PC-3 (cell line): ENCODE measurements at regions not wholly inside any gene's neighbourhood (a gene's known extent, or its start where the extent isn't known, plus 50 kb on each side); places are given as distances from the start of the nearest gene placed in this dataset.
A peak's percentile ranks its signal among the peaks of the same experiment; 100 is the strongest.

ENCODE experiments used
- ATAC-seq: fragments of 200-7000 bp; cut with Tn5 transposase; 2 replicates; pipeline ENCODE4 v1.9.1; 2020; ENCODE audit warnings: mild to moderate bottlenecking, moderate library complexity
- BruUV-seq: library from RNA; stranded (reverse); fragments of 400-500 nt; replicated peaks from 2 replicates; lab custom pipeline; 2021; lab: Mats Ljungman, UMichigan
- CTCF ChIA-PET: fragments of 300-600 bp; sonication (Branson Sonifier 250); formaldehyde crosslinking; loops from one replicate; lab custom pipeline; 2022; ENCODE audit warnings: antibody characterized with exemption; lab: Charles Lee
- POLR2A ChIA-PET: fragments of 300-600 bp; sonication (Branson Sonifier 250); formaldehyde crosslinking; loops from one replicate; lab custom pipeline; 2022; ENCODE audit warnings: antibody characterized with exemption; ENCODE audit not compliant: unreplicated experiment; lab: Charles Lee
- DNase-seq: peaks from one replicate; pipeline ENCODE4 v3.0.0-alpha.2; 2015
- H2AFZ ChIP-seq: fragments of 300-600 bp; sonication (generic); 2 replicates; pipeline ENCODE4 v1.6.0; 2016; ENCODE audit warnings: antibody characterized with exemption, low read length
- H3F3A ChIP-seq: fragments of 300-600 bp; sonication (generic); one replicate; pipeline ENCODE4 v1.6.0; 2017; ENCODE audit warnings: antibody characterized with exemption, low read length, control low read depth, mild to moderate bottlenecking; ENCODE audit not compliant: unreplicated experiment
- H3K27ac ChIP-seq: fragments of 300-600 bp; sonication (generic); 2 replicates; pipeline ENCODE4 v1.5.1; 2016; ENCODE audit warnings: mild to moderate bottlenecking, low read length
- H3K27me3 ChIP-seq: fragments of 300-600 bp; sonication (generic); 2 replicates; pipeline ENCODE4 v1.6.1; 2016; ENCODE audit warnings: low read length, mixed read lengths
- H3K36me3 ChIP-seq: fragments of 300-600 bp; sonication (generic); 2 replicates; pipeline ENCODE4 v1.6.1; 2016; ENCODE audit warnings: low read depth, mixed run types, low read length, mixed read lengths
- H3K4me1 ChIP-seq: fragments of 300-600 bp; sonication (generic); 2 replicates; pipeline ENCODE4 v1.5.1; 2016; ENCODE audit warnings: low read length; ENCODE audit not compliant: insufficient read depth
- H3K4me2 ChIP-seq: fragments of 300-600 bp; sonication (generic); 2 replicates; pipeline ENCODE4 v1.6.0; 2016; ENCODE audit warnings: low read length
- H3K4me3 ChIP-seq: fragments of 300-600 bp; sonication (generic); 2 replicates; pipeline ENCODE4 v1.5.1; 2016; ENCODE audit warnings: mild to moderate bottlenecking, low read length, mixed read lengths
- H3K79me2 ChIP-seq: fragments of 300-600 bp; sonication (generic); 2 replicates; pipeline ENCODE4 v1.6.1; 2017; ENCODE audit warnings: low read length, mixed read lengths
- H3K9ac ChIP-seq: fragments of 300-600 bp; sonication (generic); 2 replicates; pipeline ENCODE4 v1.6.0; 2016; ENCODE audit warnings: mild to moderate bottlenecking, low read length
- H3K9me2 ChIP-seq: fragments of 300-600 bp; sonication (generic); replicated peaks from 2 replicates; pipeline ENCODE4 v1.6.1; 2016; ENCODE audit warnings: mixed run types, low read length, mixed read lengths
- H3K9me3 ChIP-seq: fragments of 300-600 bp; sonication (generic); 2 replicates; pipeline ENCODE4 v1.6.1; 2016; ENCODE audit warnings: low read length, mixed read lengths
- H4K20me1 ChIP-seq: fragments of 300-600 bp; sonication (generic); 2 replicates; pipeline ENCODE4 v1.6.1; 2016; ENCODE audit warnings: low read length, mixed read lengths
- CTCF ChIP-seq: fragments of 300-600 bp; sonication (generic); conservative IDR thresholded peaks from 2 replicates; pipeline ENCODE4 v1.5.1; 2017; ENCODE audit warnings: antibody characterized with exemption, low read depth, mild to moderate bottlenecking, low read length
- EZH2 ChIP-seq: fragments of 300-600 bp; sonication (generic); IDR thresholded peaks from one replicate; pipeline ENCODE4 v1.6.1; 2017; ENCODE audit warnings: antibody characterized with exemption, mild to moderate bottlenecking, low read length; ENCODE audit not compliant: unreplicated experiment
- EZH2phosphoT487 ChIP-seq: fragments of 300-600 bp; sonication (generic); IDR thresholded peaks from 2 replicates; pipeline ENCODE4 v1.6.1; 2018; ENCODE audit warnings: mild to moderate bottlenecking, antibody characterized with exemption, low read length, borderline replicate concordance
- intact Hi-C: fragments of 100-400 bp; cut with micrococcal nuclease; formaldehyde crosslinking; loops from 2 replicates; pipeline ENCODE4 v1.9.0; 2023

- Histone ChIP-seq H3K4me1 (no peaks in the 10 kb centered on the region), H3K9me3 (no peaks in the 10 kb centered on the region), H3K79me2 (no peaks in the 10 kb centered on the region), H3K36me3 (no peaks in the 10 kb centered on the region), H4K20me1 (no peaks in the 10 kb centered on the region), H3K27me3 (0 out of 2 replicates have a peak, but pooled peaks cover 3% of the 10 kb centered on the region), H3K4me3 (no peak overlapping the region), H2AFZ (no peak overlapping the region), H3F3A (no peaks in the 10 kb centered on the region), H3K9ac (no peak overlapping the region), H3K27ac (no peak overlapping the region), H3K9me2 (no peaks in the 10 kb centered on the region), H3K4me2 (no peak overlapping the region)
- DNase-seq (no peak), ATAC-seq (no peak)
- intact Hi-C loops, result no loop called here
- BruUV-seq, result no TSS peak
- ChIA-PET CTCF (no interaction called here), POLR2A (no interaction called here)
- no peak for TF ChIP-seq EZH2
- TF ChIP-seq EZH2phosphoT487, result no peak
- no peak for TF ChIP-seq CTCF
These were observed 161.8 kb downstream of the KCTD12 start for GRCh38 chr13:76724421-76724820.

GRCh38 chr13:76723551-76724232 is 162.5 kb downstream of the KCTD12 start:
- intact Hi-C loops, result no loop called here
- Histone ChIP-seq H3K4me3 (no peak overlapping the region), H3K4me1 (no peaks in the 10 kb centered on the region), H3K9me2 (no peaks in the 10 kb centered on the region), H3K27ac (no peak overlapping the region), H3F3A (no peaks in the 10 kb centered on the region), H3K27me3 (0 out of 2 replicates have a peak, but pooled peaks cover 3% of the 10 kb centered on the region), H2AFZ (no peak overlapping the region), H4K20me1 (no peaks in the 10 kb centered on the region), H3K9me3 (no peaks in the 10 kb centered on the region), H3K4me2 (no peak overlapping the region), H3K9ac (no peak overlapping the region), H3K79me2 (no peaks in the 10 kb centered on the region), H3K36me3 (no peaks in the 10 kb centered on the region)
- no peak for ATAC-seq
- no peak for TF ChIP-seq EZH2
- no peak for TF ChIP-seq EZH2phosphoT487
- TF ChIP-seq CTCF, result no peak
- peak; percentile 10 for DNase-seq
- BruUV-seq, result no TSS peak
- ChIA-PET CTCF (no interaction called here), POLR2A (no interaction called here)

GRCh38 chr13:76722782-76723181 is 163.4 kb downstream of the KCTD12 start:
- POLR2A ChIA-PET, result interaction anchor here (0.6 kb wide), 1 partner anchor 74 kb away, joined by 3 read pairs; no protein-coding TSS in a partner anchor
- Histone ChIP-seq H3K4me2 (no peak overlapping the region), H3K9me2 (no peaks in the 10 kb centered on the region), H3K36me3 (no peaks in the 10 kb centered on the region), H3K79me2 (no peaks in the 10 kb centered on the region), H3K27ac (no peak overlapping the region), H3K4me1 (no peaks in the 10 kb centered on the region), H3F3A (no peaks in the 10 kb centered on the region), H3K27me3 (0 out of 2 replicates have a peak, but pooled peaks cover 3% of the 10 kb centered on the region), H3K4me3 (no peak overlapping the region), H4K20me1 (no peaks in the 10 kb centered on the region), H3K9ac (no peak overlapping the region), H3K9me3 (no peaks in the 10 kb centered on the region), H2AFZ (no peak overlapping the region)
- intact Hi-C loops, result no loop called here
- CTCF ChIA-PET, result interaction anchor here (0.6 kb wide), 1 partner anchor 300 kb away, joined by 3 read pairs; no protein-coding TSS in a partner anchor
- ATAC-seq (no peak), DNase-seq (no peak)
- BruUV-seq, result no TSS peak
- TF ChIP-seq CTCF, result no peak
- no peak for TF ChIP-seq EZH2
- TF ChIP-seq EZH2phosphoT487, result no peak
